ENCODE measurements at regions not wholly inside any gene's neighbourhood (a gene's known extent, or its start where the extent isn't known, plus 50 kb on each side); places are given as distances from the start of the nearest gene placed in this dataset.
"Not testable (repeated sequence)": the region's sequence is repeated elsewhere in the genome, so short reads cannot be mapped to it uniquely, and the experiment has no call there.

GRCh38 chr1:230563591-230563990, 78.7 kb upstream of the COG2 start:
- H3K4me3 ChIP-seq (ENCODE audit: low read depth, low read length): no peak overlapping the region
- DNase-seq (ENCODE audit: low read depth, low spot score): no peak
- in situ Hi-C loops (cut with HindIII; ENCODE audit: low sequenced_read_pairs): no loop called here
- no peak for TF ChIP-seq CTCF (IDR thresholded peaks at IDR 0.05; ENCODE audit: low read depth, low read length)

DNA sequence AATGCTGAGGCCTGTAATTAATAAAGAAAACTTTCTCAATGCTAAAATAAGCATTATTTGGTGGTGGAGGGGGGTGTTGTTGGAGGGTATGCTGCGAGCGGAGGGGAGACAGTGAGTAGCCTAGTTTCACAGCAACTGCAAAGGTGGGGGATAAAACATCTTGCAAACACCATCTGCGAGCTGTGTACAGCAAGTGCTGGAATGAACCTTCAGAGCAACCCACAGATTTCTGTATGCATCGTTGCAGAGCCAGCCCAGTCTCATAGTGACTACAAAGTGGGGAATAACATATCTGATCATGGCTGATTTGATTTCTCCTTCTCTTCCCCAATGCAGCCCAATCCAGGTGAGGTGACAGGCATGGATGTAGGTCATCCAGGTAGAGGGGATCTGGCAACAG, 80.7 kb upstream of the COG2 start:
- no peak overlapping the region for H3K4me3 ChIP-seq (ENCODE audit: low read depth, low read length)
- no peak for DNase-seq (ENCODE audit: low read depth, low spot score)
- in situ Hi-C loops (cut with HindIII; ENCODE audit: low sequenced_read_pairs): no loop called here
- TF ChIP-seq CTCF (IDR thresholded peaks at IDR 0.05; ENCODE audit: low read depth, low read length): no peak

GRCh38 chr1:230558324-230558723, 84.0 kb upstream of the COG2 start:
- in situ Hi-C loops (cut with HindIII; ENCODE audit: low sequenced_read_pairs): no loop called here
- TF ChIP-seq CTCF (IDR thresholded peaks at IDR 0.05; ENCODE audit: low read depth, low read length): no peak
- no peak for DNase-seq (ENCODE audit: low read depth, low spot score)
- H3K4me3 ChIP-seq (ENCODE audit: low read depth, low read length): no peak overlapping the region

DNA sequence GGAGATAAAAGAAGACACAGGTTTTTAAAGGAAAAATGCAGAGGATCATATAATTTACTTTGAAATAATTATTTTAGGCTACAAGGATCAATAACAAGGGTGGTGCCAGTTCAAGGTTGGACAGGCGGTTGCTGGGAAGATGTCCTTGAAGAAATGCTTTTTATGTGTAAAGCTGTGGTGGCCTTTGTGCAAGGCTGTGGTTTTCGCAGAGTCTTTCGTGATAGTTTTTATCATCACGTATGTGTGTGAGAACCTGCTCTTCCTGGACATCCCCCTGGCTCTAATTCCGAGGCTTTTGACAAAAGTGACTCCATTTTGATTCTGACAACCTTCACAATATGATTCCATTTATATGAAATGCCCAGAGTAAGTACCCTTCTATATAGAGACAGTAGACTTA, 85.8 kb upstream of the COG2 start:
- no peak for TF ChIP-seq CTCF (IDR thresholded peaks at IDR 0.05; ENCODE audit: low read depth, low read length)
- H3K4me3 ChIP-seq (ENCODE audit: low read depth, low read length): no peak overlapping the region
- DNase-seq (ENCODE audit: low read depth, low spot score): no peak
- in situ Hi-C loops (cut with HindIII; ENCODE audit: low sequenced_read_pairs): no loop called here

GRCh38 chr1:230555814-230556213, 86.5 kb upstream of the COG2 start:
- H3K4me3 ChIP-seq (ENCODE audit: low read depth, low read length): no peak overlapping the region
- TF ChIP-seq CTCF (IDR thresholded peaks at IDR 0.05; ENCODE audit: low read depth, low read length): no peak
- no peak for DNase-seq (ENCODE audit: low read depth, low spot score)
- in situ Hi-C loops (cut with HindIII; ENCODE audit: low sequenced_read_pairs): no loop called here

DNA sequence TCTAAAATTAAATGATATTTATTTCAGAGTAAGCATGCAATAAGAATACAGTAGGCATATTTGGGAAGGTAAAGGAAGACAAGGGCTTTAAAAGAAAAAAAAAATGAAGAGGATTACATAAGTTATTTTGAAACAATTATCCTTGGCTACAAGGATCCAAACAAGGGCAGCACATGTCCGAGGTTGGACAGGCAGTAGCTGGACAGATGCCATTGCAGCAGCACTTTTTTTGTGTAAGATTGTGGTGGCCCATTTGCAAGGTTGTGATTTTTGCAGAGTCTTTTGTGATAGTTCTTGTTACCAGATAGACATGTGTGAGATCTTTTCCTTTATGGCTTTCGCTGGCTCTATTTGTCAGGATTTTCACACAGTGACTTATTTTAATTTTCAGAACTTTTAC, 89.4 kb upstream of the COG2 start:
- no peak for TF ChIP-seq CTCF (IDR thresholded peaks at IDR 0.05; ENCODE audit: low read depth, low read length)
- in situ Hi-C loops (cut with HindIII; ENCODE audit: low sequenced_read_pairs): no loop called here
- DNase-seq (ENCODE audit: low read depth, low spot score): no peak
- no peak overlapping the region for H3K4me3 ChIP-seq (ENCODE audit: low read depth, low read length)

DNA sequence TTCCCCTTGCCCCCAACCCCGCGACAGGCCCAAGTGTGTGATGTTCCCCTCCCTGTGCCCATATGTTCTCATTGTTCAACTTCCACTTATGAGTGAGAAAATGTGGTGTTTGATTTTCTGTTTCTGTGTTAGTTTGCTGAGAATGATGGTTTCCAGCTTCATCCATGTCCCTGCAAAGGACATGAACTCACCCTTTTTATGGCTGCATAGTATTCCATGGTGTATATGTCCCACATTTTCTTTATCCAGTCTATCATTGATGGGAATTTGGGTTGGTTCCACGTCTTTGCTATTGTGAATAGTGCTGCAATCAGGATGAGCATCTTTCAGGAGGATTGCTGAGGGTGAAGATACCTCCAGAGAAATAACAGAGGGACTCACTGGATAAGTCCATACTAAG, 91.3 kb upstream of the COG2 start:
- in situ Hi-C loops (cut with HindIII; ENCODE audit: low sequenced_read_pairs); H3K4me3 ChIP-seq (ENCODE audit: low read depth, low read length); DNase-seq (ENCODE audit: low read depth, low spot score): not testable (repeated sequence)
